D721Med (cell line): ENCODE measurements at regions not wholly inside any gene's neighbourhood (a gene's known extent, or its start where the extent isn't known, plus 50 kb on each side); places are given as distances from the start of the nearest gene placed in this dataset.

Experiments used
- DNase-seq: peaks from one replicate; pipeline ENCODE4 v3.0.0; 2011; ENCODE audit warnings: low spot score; ENCODE audit not compliant: insufficient read length
- FAIRE-seq: peaks from 2 replicates; lab custom pipeline; 2011; peaks lifted over from hg19 to GRCh38; lab: Jason Lieb, UNC
- TF ChIP-seq, protein P1 (sequence below): IDR thresholded peaks from 2 replicates; pipeline ENCODE4 v1.5.1; 2012; ENCODE audit warnings: mild to moderate bottlenecking, control low read depth; ENCODE audit not compliant: insufficient read depth; ENCODE audit errors: missing control alignments

DNA sequence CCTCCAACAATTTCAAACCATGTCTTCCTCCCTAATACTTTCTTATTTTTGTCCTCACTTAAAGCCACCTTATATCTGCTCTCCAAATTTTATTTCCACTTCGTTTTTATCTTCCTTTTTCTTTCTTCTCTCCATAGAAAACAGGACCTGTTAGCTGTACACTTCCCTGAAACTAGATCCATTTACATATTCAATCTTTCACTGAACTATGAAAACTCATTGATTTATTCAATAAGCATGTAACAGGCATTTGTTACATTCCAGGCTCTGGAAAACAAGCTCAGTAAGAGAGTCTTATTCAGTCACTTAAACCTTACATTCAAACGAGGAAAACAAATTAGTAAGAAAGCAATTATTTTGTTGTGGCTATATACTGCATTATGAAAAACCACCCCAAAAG, 1225.3 kb downstream of the SUCLG1 start:
- FAIRE-seq (no peak), DNase-seq (no peak)
- TF ChIP-seq, protein P1, sequence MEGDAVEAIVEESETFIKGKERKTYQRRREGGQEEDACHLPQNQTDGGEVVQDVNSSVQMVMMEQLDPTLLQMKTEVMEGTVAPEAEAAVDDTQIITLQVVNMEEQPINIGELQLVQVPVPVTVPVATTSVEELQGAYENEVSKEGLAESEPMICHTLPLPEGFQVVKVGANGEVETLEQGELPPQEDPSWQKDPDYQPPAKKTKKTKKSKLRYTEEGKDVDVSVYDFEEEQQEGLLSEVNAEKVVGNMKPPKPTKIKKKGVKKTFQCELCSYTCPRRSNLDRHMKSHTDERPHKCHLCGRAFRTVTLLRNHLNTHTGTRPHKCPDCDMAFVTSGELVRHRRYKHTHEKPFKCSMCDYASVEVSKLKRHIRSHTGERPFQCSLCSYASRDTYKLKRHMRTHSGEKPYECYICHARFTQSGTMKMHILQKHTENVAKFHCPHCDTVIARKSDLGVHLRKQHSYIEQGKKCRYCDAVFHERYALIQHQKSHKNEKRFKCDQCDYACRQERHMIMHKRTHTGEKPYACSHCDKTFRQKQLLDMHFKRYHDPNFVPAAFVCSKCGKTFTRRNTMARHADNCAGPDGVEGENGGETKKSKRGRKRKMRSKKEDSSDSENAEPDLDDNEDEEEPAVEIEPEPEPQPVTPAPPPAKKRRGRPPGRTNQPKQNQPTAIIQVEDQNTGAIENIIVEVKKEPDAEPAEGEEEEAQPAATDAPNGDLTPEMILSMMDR: no peak

DNA sequence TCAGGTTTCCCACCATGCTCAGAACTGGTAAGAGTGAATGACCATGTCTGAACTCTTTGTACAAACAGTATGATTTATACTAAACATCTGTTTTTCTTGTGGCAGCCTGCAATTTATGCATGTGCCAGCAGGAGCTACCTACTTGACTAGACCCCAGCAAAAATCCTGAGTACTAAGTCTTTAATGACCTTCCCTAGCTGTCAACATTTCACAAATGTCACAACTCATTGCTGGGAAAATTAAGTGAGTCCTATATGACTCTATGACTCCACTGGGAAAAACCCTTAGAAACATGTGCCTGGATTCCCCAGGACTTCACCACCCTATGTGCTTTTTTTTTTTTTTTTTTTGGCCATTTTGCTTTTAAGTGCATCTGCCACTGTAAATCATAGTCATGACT, 1225.8 kb downstream of the SUCLG1 start:
- no peak for DNase-seq
- no peak for FAIRE-seq

DNA sequence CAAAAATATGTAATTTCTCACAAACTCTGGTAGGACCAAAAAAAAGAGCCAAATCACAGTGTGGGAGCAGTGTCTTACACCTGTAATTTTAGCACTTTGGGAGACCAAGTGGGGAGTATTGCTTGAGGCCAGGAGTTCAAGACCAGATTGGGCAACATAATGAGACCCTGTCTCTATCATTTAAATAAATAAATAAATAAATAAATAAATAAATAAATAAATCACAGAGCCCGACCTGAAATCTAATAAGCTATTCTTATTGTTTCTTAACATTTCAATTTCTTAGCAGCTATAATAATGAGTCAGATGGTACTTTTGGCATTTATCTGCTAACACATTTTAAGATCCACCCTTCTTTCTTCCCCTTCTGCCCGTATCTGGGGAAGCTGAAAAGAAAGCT, 1229.6 kb downstream of the SUCLG1 start:
- FAIRE-seq: no peak
- DNase-seq: no peak
- TF ChIP-seq, protein P1: no peak

More for the DNA sequence above, 1225.8 kb downstream of the SUCLG1 start:
- TF ChIP-seq, protein P1: no peak

DNA sequence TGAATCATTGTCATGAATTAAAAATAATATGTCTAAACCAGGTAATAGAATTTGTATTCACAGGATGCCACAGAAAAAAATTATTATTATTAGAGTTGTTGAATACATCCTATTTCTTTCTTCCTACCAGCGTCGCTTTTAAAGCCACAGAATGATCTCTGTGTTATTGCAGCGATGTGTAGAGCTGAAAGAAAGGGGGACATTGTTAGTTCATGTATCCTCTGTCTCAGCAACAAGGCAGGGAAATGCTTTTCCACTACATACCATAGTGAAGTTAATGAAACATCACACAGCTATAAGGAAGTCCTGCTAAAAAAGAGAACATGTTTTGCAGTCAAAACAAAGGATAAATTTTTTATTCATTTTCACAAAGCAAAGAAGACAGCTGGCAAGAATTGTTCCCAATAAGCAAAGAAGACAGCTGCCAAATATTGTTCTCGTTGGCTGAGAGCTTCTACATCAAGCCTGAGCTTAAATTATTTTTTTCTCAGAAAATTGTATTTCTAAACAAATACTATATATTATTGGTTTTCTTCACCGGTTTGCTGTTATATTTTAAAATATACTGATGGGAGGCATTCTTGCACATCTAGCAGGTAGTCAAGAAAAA, 1234.4 kb downstream of the SUCLG1 start:
- TF ChIP-seq, protein P1: no peak
- FAIRE-seq (no peak), DNase-seq (no peak)

DNA sequence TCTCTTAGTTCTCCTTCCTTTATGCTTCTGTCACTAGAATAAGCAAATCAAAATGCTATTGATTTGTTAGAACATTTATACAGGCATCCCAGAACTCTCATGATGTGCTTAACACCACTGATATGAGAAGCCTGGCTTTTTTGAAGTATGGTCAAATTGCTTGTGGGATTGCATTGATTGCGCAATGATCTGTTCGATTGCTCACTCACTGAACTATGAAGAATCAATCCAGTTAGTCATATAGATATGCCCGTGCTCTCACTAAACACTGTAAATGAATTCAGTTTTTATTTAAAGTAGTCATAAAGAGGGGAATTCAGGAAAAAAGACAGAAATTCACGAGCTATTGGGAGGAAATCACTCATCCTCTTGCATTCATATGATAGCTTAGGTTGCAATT, 1237.8 kb downstream of the SUCLG1 start:
- TF ChIP-seq, protein P1: no peak
- DNase-seq: no peak
- FAIRE-seq: no peak

DNA sequence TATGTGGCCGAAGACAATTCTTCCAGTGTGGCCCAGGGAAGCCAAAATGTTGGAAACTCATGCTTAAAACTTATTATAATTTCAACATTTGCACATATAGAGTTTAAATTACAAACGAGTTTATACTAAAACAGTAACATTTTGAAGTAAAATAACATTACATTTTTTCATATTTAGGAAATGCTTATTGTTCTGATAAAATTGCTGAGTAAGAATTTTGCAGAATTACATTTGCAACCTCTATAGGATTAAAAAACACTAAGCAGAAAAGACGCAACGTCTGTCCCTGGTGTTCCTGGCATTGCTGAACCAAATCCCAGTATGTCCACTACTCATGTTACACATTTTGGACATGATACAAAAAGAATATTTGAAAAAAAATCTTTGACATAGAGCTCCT, 1241.2 kb downstream of the SUCLG1 start:
- FAIRE-seq (no peak), DNase-seq (no peak)
- TF ChIP-seq, protein P1: no peak

DNA sequence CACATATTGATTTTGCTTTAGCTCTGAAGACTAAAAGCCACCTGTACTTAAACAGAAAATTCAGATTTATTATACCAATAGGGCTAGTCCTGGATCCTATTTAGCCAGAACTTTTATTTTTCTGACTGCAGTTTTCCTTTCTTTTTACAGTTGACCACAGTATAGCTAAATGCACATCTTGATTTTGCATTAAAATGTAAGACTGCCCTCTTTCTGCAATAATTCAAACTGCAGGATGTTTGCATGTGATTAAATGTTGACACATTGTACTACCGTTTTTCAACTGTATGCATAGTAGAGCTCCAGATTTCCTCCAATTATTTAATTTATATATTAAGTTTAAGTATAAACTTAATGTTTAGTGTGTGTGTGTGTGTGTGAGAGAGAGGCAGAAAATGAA, 1262.9 kb downstream of the SUCLG1 start:
- no peak for DNase-seq
- TF ChIP-seq, protein P1: peak; percentile 74
- no peak for FAIRE-seq
